PC-9 (cell line): ENCODE measurements at regions not wholly inside any gene's neighbourhood (a gene's known extent, or its start where the extent isn't known, plus 50 kb on each side); places are given as distances from the start of the nearest gene placed in this dataset.

ENCODE experiments used
- CTCF ChIP-seq: fragments of 200-600 bp; sonication (generic); conservative IDR thresholded peaks from 2 replicates; pipeline ENCODE4 v1.6.1; 2017; ENCODE audit warnings: mixed run types, antibody characterized with exemption, mild to moderate bottlenecking, moderate library complexity
- EZH2 ChIP-seq: fragments of 200-600 bp; sonication (generic); IDR thresholded peaks from 2 replicates; pipeline ENCODE4 v1.8.0; 2017; ENCODE audit warnings: antibody characterized with exemption, low read depth

GRCh38 chr18:51522821-51523220 is 325.3 kb upstream of the MEX3C start:
- no peak for TF ChIP-seq CTCF
- TF ChIP-seq EZH2: no peak
